Panc1 (cell line): ENCODE measurements at regions not wholly inside any gene's neighbourhood (a gene's known extent, or its start where the extent isn't known, plus 50 kb on each side); places are given as distances from the start of the nearest gene placed in this dataset.

ENCODE experiments used
- ATAC-seq: fragments of 200-7000 bp; cut with Tn5 transposase; 2 replicates; pipeline ENCODE4 v1.9.1; 2020; ENCODE audit warnings: mild to moderate bottlenecking, moderate library complexity
- BruUV-seq: library from RNA; stranded (reverse); fragments of 400-500 nt; replicated peaks from 2 replicates; lab custom pipeline; 2021; lab: Mats Ljungman, UMichigan
- CTCF ChIA-PET: fragments of 300-600 bp; sonication (Branson Sonifier 250); formaldehyde crosslinking; loops from one replicate; lab custom pipeline; 2022; ENCODE audit warnings: antibody characterized with exemption; lab: Charles Lee
- POLR2A ChIA-PET: fragments of 300-600 bp; sonication (Branson Sonifier 250); formaldehyde crosslinking; loops from one replicate; lab custom pipeline; 2022; ENCODE audit warnings: antibody characterized with exemption; lab: Charles Lee
- DNase-seq: peaks from one replicate; pipeline ENCODE4 v3.0.0-alpha.2; 2010; ENCODE audit warnings: low read depth, low spot score
- H3K27ac ChIP-seq: 2 replicates; pipeline ENCODE4 v1.5.1; 2011; ENCODE audit warnings: mild to moderate bottlenecking, low read length, inconsistent platforms
- H3K27me3 ChIP-seq: fragments of 200-500 bp; sonication (Bioruptor generic); 2 replicates; pipeline ENCODE4 v1.6.0; 2014; ENCODE audit warnings: low read length, inconsistent platforms; ENCODE audit not compliant: control insufficient read depth, insufficient read depth
- H3K36me3 ChIP-seq: fragments of 200-500 bp; sonication (Bioruptor generic); 2 replicates; pipeline ENCODE4 v1.5.1; 2014; ENCODE audit warnings: inconsistent platforms, mild to moderate bottlenecking, low read length, moderate library complexity; ENCODE audit not compliant: control insufficient read depth, insufficient read depth
- H3K4me1 ChIP-seq: 2 replicates; pipeline ENCODE4 v1.5.1; 2011; ENCODE audit warnings: inconsistent platforms, mild to moderate bottlenecking, low read length, moderate library complexity; ENCODE audit not compliant: control insufficient read depth, insufficient read depth
- H3K4me3 ChIP-seq, 2 experiments: 2 replicates each; pipeline ENCODE4 v1.5.1; 2011 to 2012; ENCODE audit warnings: low read depth in 2 of 2, low read length in 2 of 2, mild to moderate bottlenecking in 2 of 2, inconsistent platforms in 1 of 2, moderate library complexity in 1 of 2
- H3K9me3 ChIP-seq: fragments of 200-500 bp; sonication (Bioruptor generic); 2 replicates; pipeline ENCODE4 v1.5.1; 2014; ENCODE audit warnings: low read depth, mild to moderate bottlenecking, inconsistent platforms, low read length, moderate library complexity; ENCODE audit not compliant: control insufficient read depth, insufficient read depth
- POLR2AphosphoS5 ChIP-seq: IDR thresholded peaks from 2 replicates; pipeline ENCODE4 v1.6.1; 2012; ENCODE audit warnings: mild to moderate bottlenecking, low read depth, low read length, moderate library complexity
- SIN3A ChIP-seq: IDR thresholded peaks from 2 replicates; pipeline ENCODE4 v1.6.1; 2012; ENCODE audit warnings: low read depth, mild to moderate bottlenecking, low read length, moderate library complexity, borderline replicate concordance; ENCODE audit not compliant: insufficient read depth
- TCF7L2 ChIP-seq: IDR thresholded peaks from 2 replicates; pipeline ENCODE4 v1.6.1; 2011; ENCODE audit warnings: mild to moderate bottlenecking, low read depth, low read length, inconsistent platforms
- in situ Hi-C: cut with HindIII; loops from 2 replicates; pipeline ENCODE4 v1.10.0; 2016; ENCODE audit warnings: low sequenced_read_pairs, low pct_unique_long_range_greater_than_20kb
- intact Hi-C: fragments of 100-400 bp; cut with micrococcal nuclease; formaldehyde crosslinking; loops from one replicate; pipeline ENCODE4 v1.10.0; 2022; ENCODE audit not compliant: unreplicated experiment
- TF ChIP-seq, protein P1 (sequence below): fragments of 450-650 bp; IDR thresholded peaks from 2 replicates; pipeline ENCODE4 v1.5.1; 2017; ENCODE audit warnings: mild to moderate bottlenecking
- TF ChIP-seq, protein P2 (sequence below), 2 experiments: IDR thresholded peaks; 2 replicates each; pipeline ENCODE4 v1.6.1; 2011 to 2012; ENCODE audit warnings: low read depth in 2 of 2, control low read depth in 1 of 2, low read length in 1 of 2, mild to moderate bottlenecking in 1 of 2, moderate library complexity in 1 of 2; ENCODE audit not compliant: insufficient read depth in 1 of 2

DNA sequence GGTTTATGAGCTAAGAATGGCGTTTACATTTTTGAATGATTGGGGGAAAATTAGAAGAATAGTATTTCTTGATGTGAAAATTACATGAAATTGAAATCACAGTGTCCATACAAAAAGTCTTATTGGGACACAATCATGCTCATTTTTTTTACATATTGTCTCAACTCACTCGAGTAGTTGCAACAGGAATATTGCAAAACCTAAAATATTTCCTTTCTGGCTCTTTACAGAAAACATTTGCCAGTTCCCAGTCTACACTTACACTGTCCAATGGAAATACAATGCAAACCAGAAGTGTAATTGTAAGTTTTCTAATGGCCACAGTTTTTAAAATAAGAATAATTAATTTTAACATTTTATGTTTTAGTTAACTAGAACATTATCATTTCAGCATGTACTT lies 137.8 kb downstream of the SAMMSON start:
- no peak for ATAC-seq
- Histone ChIP-seq H3K4me1 (no peaks in the 10 kb centered on the region), H3K4me3 (no peak overlapping the region), H3K27ac (no peak overlapping the region), H3K27me3 (no peaks in the 10 kb centered on the region), H3K36me3 (no peaks in the 10 kb centered on the region), H3K9me3 (no peaks in the 10 kb centered on the region)
- no TSS peak for BruUV-seq
- POLR2A ChIA-PET: no interaction called here
- intact Hi-C loops: no loop called here
- DNase-seq: no peak
- CTCF ChIA-PET: no interaction called here
- in situ Hi-C loops: no loop called here
- TF ChIP-seq, protein P1, sequence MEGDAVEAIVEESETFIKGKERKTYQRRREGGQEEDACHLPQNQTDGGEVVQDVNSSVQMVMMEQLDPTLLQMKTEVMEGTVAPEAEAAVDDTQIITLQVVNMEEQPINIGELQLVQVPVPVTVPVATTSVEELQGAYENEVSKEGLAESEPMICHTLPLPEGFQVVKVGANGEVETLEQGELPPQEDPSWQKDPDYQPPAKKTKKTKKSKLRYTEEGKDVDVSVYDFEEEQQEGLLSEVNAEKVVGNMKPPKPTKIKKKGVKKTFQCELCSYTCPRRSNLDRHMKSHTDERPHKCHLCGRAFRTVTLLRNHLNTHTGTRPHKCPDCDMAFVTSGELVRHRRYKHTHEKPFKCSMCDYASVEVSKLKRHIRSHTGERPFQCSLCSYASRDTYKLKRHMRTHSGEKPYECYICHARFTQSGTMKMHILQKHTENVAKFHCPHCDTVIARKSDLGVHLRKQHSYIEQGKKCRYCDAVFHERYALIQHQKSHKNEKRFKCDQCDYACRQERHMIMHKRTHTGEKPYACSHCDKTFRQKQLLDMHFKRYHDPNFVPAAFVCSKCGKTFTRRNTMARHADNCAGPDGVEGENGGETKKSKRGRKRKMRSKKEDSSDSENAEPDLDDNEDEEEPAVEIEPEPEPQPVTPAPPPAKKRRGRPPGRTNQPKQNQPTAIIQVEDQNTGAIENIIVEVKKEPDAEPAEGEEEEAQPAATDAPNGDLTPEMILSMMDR: no peak
- no peak for TF ChIP-seq TCF7L2

- no peak for DNase-seq
- Histone ChIP-seq H3K27me3 (no peaks in the 10 kb centered on the region), H3K4me1 (no peaks in the 10 kb centered on the region), H3K4me3 (no peak overlapping the region), H3K27ac (no peak overlapping the region), H3K9me3 (no peaks in the 10 kb centered on the region), H3K36me3 (no peaks in the 10 kb centered on the region)
- BruUV-seq: no TSS peak
- CTCF ChIA-PET: no interaction called here
- intact Hi-C loops: no loop called here
- no peak for ATAC-seq
- in situ Hi-C loops: no loop called here
- TF ChIP-seq, protein P1: no peak
- no peak for TF ChIP-seq POLR2AphosphoS5
- no peak for TF ChIP-seq TCF7L2
- TF ChIP-seq, protein P2, sequence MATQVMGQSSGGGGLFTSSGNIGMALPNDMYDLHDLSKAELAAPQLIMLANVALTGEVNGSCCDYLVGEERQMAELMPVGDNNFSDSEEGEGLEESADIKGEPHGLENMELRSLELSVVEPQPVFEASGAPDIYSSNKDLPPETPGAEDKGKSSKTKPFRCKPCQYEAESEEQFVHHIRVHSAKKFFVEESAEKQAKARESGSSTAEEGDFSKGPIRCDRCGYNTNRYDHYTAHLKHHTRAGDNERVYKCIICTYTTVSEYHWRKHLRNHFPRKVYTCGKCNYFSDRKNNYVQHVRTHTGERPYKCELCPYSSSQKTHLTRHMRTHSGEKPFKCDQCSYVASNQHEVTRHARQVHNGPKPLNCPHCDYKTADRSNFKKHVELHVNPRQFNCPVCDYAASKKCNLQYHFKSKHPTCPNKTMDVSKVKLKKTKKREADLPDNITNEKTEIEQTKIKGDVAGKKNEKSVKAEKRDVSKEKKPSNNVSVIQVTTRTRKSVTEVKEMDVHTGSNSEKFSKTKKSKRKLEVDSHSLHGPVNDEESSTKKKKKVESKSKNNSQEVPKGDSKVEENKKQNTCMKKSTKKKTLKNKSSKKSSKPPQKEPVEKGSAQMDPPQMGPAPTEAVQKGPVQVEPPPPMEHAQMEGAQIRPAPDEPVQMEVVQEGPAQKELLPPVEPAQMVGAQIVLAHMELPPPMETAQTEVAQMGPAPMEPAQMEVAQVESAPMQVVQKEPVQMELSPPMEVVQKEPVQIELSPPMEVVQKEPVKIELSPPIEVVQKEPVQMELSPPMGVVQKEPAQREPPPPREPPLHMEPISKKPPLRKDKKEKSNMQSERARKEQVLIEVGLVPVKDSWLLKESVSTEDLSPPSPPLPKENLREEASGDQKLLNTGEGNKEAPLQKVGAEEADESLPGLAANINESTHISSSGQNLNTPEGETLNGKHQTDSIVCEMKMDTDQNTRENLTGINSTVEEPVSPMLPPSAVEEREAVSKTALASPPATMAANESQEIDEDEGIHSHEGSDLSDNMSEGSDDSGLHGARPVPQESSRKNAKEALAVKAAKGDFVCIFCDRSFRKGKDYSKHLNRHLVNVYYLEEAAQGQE (IDR thresholded peaks at IDR 0.05; ENCODE audit: insufficient read depth in 1 of 2, low read depth in 2 of 2, low read length in 1 of 2): no peak
- no peak for TF ChIP-seq SIN3A
- POLR2A ChIA-PET: no interaction called here
Observed at GRCh38 chr3:70138606-70139005, 139.1 kb downstream of the SAMMSON start.
